Type B pancreatic cell (in vitro differentiated cells): ENCODE measurements at regions not wholly inside any gene's neighbourhood (a gene's known extent, or its start where the extent isn't known, plus 50 kb on each side); places are given as distances from the start of the nearest gene placed in this dataset.

Source experiments
- DNase-seq: peaks from one replicate; pipeline ENCODE4 v3.0.0; 2021; ENCODE audit warnings: mixed read lengths; ENCODE audit not compliant: unreplicated experiment; ENCODE audit errors: extremely low spot score
- H3K27ac Mint-ChIP-seq: 2 replicates; pipeline ENCODE4 v1.8.0; 2021; ENCODE audit warnings: mild to moderate bottlenecking, mixed read lengths
- H3K27me3 Mint-ChIP-seq: 2 replicates; pipeline ENCODE4 v1.8.0; 2021; ENCODE audit warnings: mixed read lengths
- H3K36me3 Mint-ChIP-seq: 2 replicates; pipeline ENCODE4 v1.8.0; 2021; ENCODE audit warnings: mixed read lengths
- H3K4me1 Mint-ChIP-seq: one replicate; pipeline ENCODE4 v1.8.0; 2021; ENCODE audit warnings: mixed read lengths; ENCODE audit not compliant: unreplicated experiment
- H3K4me3 Mint-ChIP-seq: 2 replicates; pipeline ENCODE4 v1.8.0; 2021; ENCODE audit warnings: mild to moderate bottlenecking, mixed read lengths
- H3K9me3 Mint-ChIP-seq: 2 replicates; pipeline ENCODE4 v1.8.0; 2021; ENCODE audit warnings: mixed read lengths
- CTCF ChIP-seq: fragments of 200-600 bp; sonication (generic); conservative IDR thresholded peaks from 2 replicates; pipeline ENCODE4 v1.5.0; 2021; ENCODE audit warnings: antibody characterized with exemption, mild to moderate bottlenecking

- Mint-ChIP-seq H3K27ac (no peak overlapping the region), H3K4me1 (peaks cover 4% of the 10 kb centered on the region), H3K9me3 (no peaks in the 10 kb centered on the region), H3K36me3 (no peaks in the 10 kb centered on the region), H3K27me3 (peaks cover 21% of the 10 kb centered on the region), H3K4me3 (no peak overlapping the region)
- no peak for TF ChIP-seq CTCF
- DNase-seq, result no peak
Observed at GRCh38 chr17:72039490-72039889, 81.3 kb upstream of the SOX9 start.

GRCh38 chr17:72046178-72046577 lies 74.6 kb upstream of the SOX9 start:
- Mint-ChIP-seq H3K36me3 (no peaks in the 10 kb centered on the region), H3K4me3 (no peak overlapping the region), H3K9me3 (peaks cover 2% of the 10 kb centered on the region), H3K27ac (no peak overlapping the region), H3K27me3 (peaks cover 22% of the 10 kb centered on the region), H3K4me1 (no peaks in the 10 kb centered on the region)
- no peak for DNase-seq
- no peak for TF ChIP-seq CTCF

- Mint-ChIP-seq H3K4me1 (no peaks in the 10 kb centered on the region), H3K4me3 (no peak overlapping the region), H3K27ac (no peak overlapping the region), H3K27me3 (peaks cover 20% of the 10 kb centered on the region), H3K9me3 (peaks cover 6% of the 10 kb centered on the region), H3K36me3 (no peaks in the 10 kb centered on the region)
- no peak for DNase-seq
- TF ChIP-seq CTCF, result no peak
Observed at GRCh38 chr17:72046643-72047612, 73.9 kb upstream of the SOX9 start.

GRCh38 chr17:72049914-72050313 lies 70.9 kb upstream of the SOX9 start:
- Mint-ChIP-seq H3K4me3 (no peak overlapping the region), H3K9me3 (peaks cover 6% of the 10 kb centered on the region), H3K4me1 (peaks cover 14% of the 10 kb centered on the region), H3K36me3 (no peaks in the 10 kb centered on the region), H3K27me3 (peaks cover 31% of the 10 kb centered on the region), H3K27ac (no peak overlapping the region)
- DNase-seq, result no peak
- TF ChIP-seq CTCF, result no peak

- H3K27ac Mint-ChIP-seq, result no peak overlapping the region
- H3K36me3 Mint-ChIP-seq, result no peaks in the 10 kb centered on the region
- peak overlapping the region; percentile 23 for H3K4me3 Mint-ChIP-seq
- no peak for TF ChIP-seq CTCF
- no peak for DNase-seq
- H3K27me3 Mint-ChIP-seq, result peaks cover 32% of the 10 kb centered on the region
- H3K4me1 Mint-ChIP-seq, result peaks cover 14% of the 10 kb centered on the region
- H3K9me3 Mint-ChIP-seq, result peaks cover 6% of the 10 kb centered on the region
Observed at GRCh38 chr17:72053036-72053435, 67.8 kb upstream of the SOX9 start.
